Mesenchymal stem cell (in vitro differentiated cells and primary cell): ENCODE measurements at regions not wholly inside any gene's neighbourhood (a gene's known extent, or its start where the extent isn't known, plus 50 kb on each side); places are given as distances from the start of the nearest gene placed in this dataset.

Source experiments
- DNase-seq: peaks from one replicate; pipeline ENCODE4 v3.0.0-alpha.2; 2013
- H2AFZ ChIP-seq: one replicate; pipeline ENCODE4 v1.6.1; 2013; ENCODE audit warnings: low read depth, mild to moderate bottlenecking, control low read depth, inconsistent platforms, low read length, moderate library complexity
- H2AK5ac ChIP-seq: 2 replicates; pipeline ENCODE4 v1.6.1; 2013; ENCODE audit warnings: low read length, moderate library complexity, mild to moderate bottlenecking, inconsistent platforms; ENCODE audit not compliant: severe bottlenecking
- H2BK120ac ChIP-seq: one replicate; pipeline ENCODE4 v1.6.1; 2013; ENCODE audit warnings: low read depth, mild to moderate bottlenecking, inconsistent platforms, low read length, moderate library complexity
- H2BK12ac ChIP-seq, 2 experiments: one replicate each; pipeline ENCODE4 v1.6.1; 2013; ENCODE audit warnings: inconsistent platforms in 2 of 2, low read length in 2 of 2, mild to moderate bottlenecking in 2 of 2, moderate library complexity in 2 of 2, control low read depth in 1 of 2
- H2BK15ac ChIP-seq: one replicate; pipeline ENCODE4 v1.6.1; 2013; ENCODE audit warnings: mild to moderate bottlenecking, low read depth, inconsistent platforms; ENCODE audit not compliant: poor library complexity, severe bottlenecking
- H2BK5ac ChIP-seq: 2 replicates; pipeline ENCODE4 v1.6.1; 2013; ENCODE audit warnings: low read depth, mild to moderate bottlenecking, low read length, control low read depth, inconsistent platforms; ENCODE audit not compliant: poor library complexity, severe bottlenecking
- H3K14ac ChIP-seq, 2 experiments: one replicate each; pipeline ENCODE4 v1.6.1; 2013; ENCODE audit warnings: inconsistent platforms in 2 of 2, low read length in 2 of 2, control low read depth in 1 of 2, mild to moderate bottlenecking in 1 of 2, moderate library complexity in 1 of 2
- H3K18ac ChIP-seq, 2 experiments: one replicate each; pipeline ENCODE4 v1.6.1; 2013; ENCODE audit warnings: inconsistent platforms in 2 of 2, low read length in 2 of 2, control low read depth in 1 of 2, low read depth in 1 of 2, mild to moderate bottlenecking in 1 of 2
- H3K23ac ChIP-seq, 2 experiments: one replicate each; pipeline ENCODE4 v1.6.1; 2013; ENCODE audit warnings: inconsistent platforms in 2 of 2, low read length in 2 of 2, mild to moderate bottlenecking in 2 of 2, moderate library complexity in 2 of 2, control low read depth in 1 of 2
- H3K27ac ChIP-seq: 2 replicates; pipeline ENCODE4 v1.5.1; 2013; ENCODE audit warnings: mild to moderate bottlenecking, moderate library complexity, low read length, control low read depth, inconsistent platforms; ENCODE audit not compliant: poor library complexity, severe bottlenecking
- H3K27me3 ChIP-seq, 2 experiments: 2 replicates each; pipeline versions ENCODE4 v1.6.1 to v1.7.0; 2013; ENCODE audit warnings: low read length in 2 of 2, mild to moderate bottlenecking in 2 of 2, moderate library complexity in 2 of 2, control low read depth in 1 of 2, inconsistent platforms in 1 of 2; ENCODE audit not compliant: control insufficient read depth in 1 of 2, insufficient read depth in 1 of 2
- H3K36me3 ChIP-seq, 2 experiments: 2 replicates each; pipeline versions ENCODE4 v1.6.1 to v1.7.0; 2013; ENCODE audit warnings: low read length in 2 of 2, control low read depth in 1 of 2, inconsistent platforms in 1 of 2, low read depth in 1 of 2, mild to moderate bottlenecking in 1 of 2; ENCODE audit not compliant: insufficient read depth in 2 of 2, control insufficient read depth in 1 of 2
- H3K4ac ChIP-seq, 2 experiments: one replicate each; pipeline ENCODE4 v1.6.1; 2013; ENCODE audit warnings: inconsistent platforms in 2 of 2, low read length in 2 of 2, mild to moderate bottlenecking in 2 of 2, moderate library complexity in 2 of 2, control low read depth in 1 of 2, low read depth in 1 of 2
- H3K4me1 ChIP-seq: 2 replicates; pipeline ENCODE4 v1.6.1; 2013; ENCODE audit warnings: low read depth, low read length, control low read depth; ENCODE audit not compliant: control insufficient read depth, insufficient read depth
- H3K4me2 ChIP-seq: 2 replicates; pipeline ENCODE4 v1.6.1; 2013; ENCODE audit warnings: low read length, mild to moderate bottlenecking, inconsistent platforms; ENCODE audit not compliant: poor library complexity, severe bottlenecking
- H3K4me3 ChIP-seq, 2 experiments: 2 replicates each; pipeline versions ENCODE4 v1.5.1 to v1.7.0; 2013; ENCODE audit warnings: low read length in 2 of 2, mild to moderate bottlenecking in 2 of 2, control low read depth in 1 of 2, low read depth in 1 of 2; ENCODE audit not compliant: insufficient read depth in 1 of 2
- H3K79me1 ChIP-seq: replicated peaks from 2 replicates; pipeline ENCODE4 v1.6.1; 2013; ENCODE audit warnings: mild to moderate bottlenecking, control low read depth, low read length, inconsistent platforms; ENCODE audit not compliant: poor library complexity, severe bottlenecking
- H3K9ac ChIP-seq: 2 replicates; pipeline ENCODE4 v1.7.0; 2013; ENCODE audit warnings: mild to moderate bottlenecking, low read length, moderate library complexity
- H3K9me3 ChIP-seq: 2 replicates; pipeline ENCODE4 v1.7.0; 2013; ENCODE audit warnings: mild to moderate bottlenecking, low read length; ENCODE audit not compliant: control insufficient read depth
- H4K8ac ChIP-seq: one replicate; pipeline ENCODE4 v1.6.1; 2013; ENCODE audit warnings: inconsistent platforms, mild to moderate bottlenecking, low read length, moderate library complexity
- H4K91ac ChIP-seq: one replicate; pipeline ENCODE4 v1.6.1; 2013; ENCODE audit warnings: mild to moderate bottlenecking, low read length, inconsistent platforms
- WGBS: methylation state at CpG from one replicate; pipeline ENCODE4 v1.1.7; 2013; ENCODE audit warnings: mixed read lengths; 5-methylcytosine and 5-hydroxymethylcytosine counted together

DNA sequence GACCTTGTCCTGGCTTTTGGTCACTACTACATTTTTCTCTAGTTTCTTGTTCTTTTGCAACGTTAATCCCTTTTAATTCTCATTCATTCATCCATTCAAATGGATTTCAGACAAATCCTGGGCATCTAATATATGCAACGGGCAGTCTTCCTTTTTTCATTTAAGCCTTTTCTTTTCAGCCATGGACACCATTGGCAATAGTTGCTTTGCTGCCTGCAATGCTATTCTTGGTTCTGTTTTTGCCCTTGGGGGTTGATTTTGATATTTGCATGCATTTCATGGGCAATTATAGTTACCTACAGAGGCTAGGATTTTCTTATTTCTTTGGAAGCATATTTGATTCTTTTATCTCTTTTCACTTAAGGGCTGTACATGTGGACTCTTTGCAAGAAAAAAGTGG is 180.5 kb upstream of the ARX start:
- Histone ChIP-seq H2AK5ac (no peak overlapping the region), H3K4me1 (no peaks in the 10 kb centered on the region), H3K4me2 (no peak overlapping the region), H3K23ac (no peak overlapping the region), H4K91ac (no peak overlapping the region), H3K36me3 (no peaks in the 10 kb centered on the region), H3K18ac (no peak overlapping the region), H2AFZ (no peak overlapping the region), H2BK5ac (no peak overlapping the region), H4K8ac (no peak overlapping the region), H3K4ac (no peak overlapping the region), H3K27ac (no peak overlapping the region), H2BK12ac (no peak overlapping the region), H3K14ac (no peak overlapping the region), H3K9ac (no peak overlapping the region), H3K9me3 (no peaks in the 10 kb centered on the region), H2BK15ac (no peak overlapping the region), H3K4me3 (no peak overlapping the region), H3K27me3 (no peaks in the 10 kb centered on the region), H2BK120ac (no peak overlapping the region), H3K79me1 (no peaks in the 10 kb centered on the region)
- 37% methylated on average over 2 of the region's 2 CpGs for WGBS
- DNase-seq = no peak

DNA sequence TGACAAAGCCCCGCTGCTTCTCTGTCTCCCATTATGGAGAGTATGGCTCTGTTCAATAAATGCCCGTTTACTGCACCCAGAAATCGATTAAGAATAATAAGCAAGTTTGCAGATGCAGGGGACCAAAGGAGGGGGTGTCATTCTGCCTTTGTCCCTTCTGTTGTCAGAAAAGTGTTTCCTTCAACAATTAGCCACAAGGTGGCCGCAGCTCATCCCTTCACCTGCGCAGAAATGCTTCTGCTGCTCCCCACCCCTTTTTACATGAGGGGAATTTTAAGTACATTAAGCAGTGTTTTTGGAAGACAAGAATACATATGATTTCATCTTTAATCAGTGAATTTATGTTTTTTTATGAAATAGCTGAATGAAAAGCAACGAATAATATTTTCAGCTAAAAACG is 175.6 kb upstream of the ARX start:
- 56% methylated on average over 5 of the region's 7 CpGs for WGBS
- Histone ChIP-seq H3K27me3 (peaks cover 0 to 4% of the 10 kb centered on the region in 2 experiments), H2AFZ (no peak overlapping the region), H3K4ac (no peak overlapping the region), H3K36me3 (no peaks in the 10 kb centered on the region), H3K9me3 (peaks cover 14% of the 10 kb centered on the region), H2BK5ac (no peak overlapping the region), H4K91ac (no peak overlapping the region), H4K8ac (no peak overlapping the region), H2BK120ac (no peak overlapping the region), H3K4me3 (no peak overlapping the region), H3K4me2 (no peak overlapping the region), H2AK5ac (no peak overlapping the region), H2BK12ac (no peak overlapping the region), H3K23ac (no peak overlapping the region), H3K79me1 (no peaks in the 10 kb centered on the region), H3K14ac (no peak overlapping the region), H2BK15ac (no peak overlapping the region), H3K4me1 (no peaks in the 10 kb centered on the region), H3K18ac (no peak overlapping the region), H3K27ac (no peak overlapping the region), H3K9ac (no peak overlapping the region)
- no peak for DNase-seq

DNA sequence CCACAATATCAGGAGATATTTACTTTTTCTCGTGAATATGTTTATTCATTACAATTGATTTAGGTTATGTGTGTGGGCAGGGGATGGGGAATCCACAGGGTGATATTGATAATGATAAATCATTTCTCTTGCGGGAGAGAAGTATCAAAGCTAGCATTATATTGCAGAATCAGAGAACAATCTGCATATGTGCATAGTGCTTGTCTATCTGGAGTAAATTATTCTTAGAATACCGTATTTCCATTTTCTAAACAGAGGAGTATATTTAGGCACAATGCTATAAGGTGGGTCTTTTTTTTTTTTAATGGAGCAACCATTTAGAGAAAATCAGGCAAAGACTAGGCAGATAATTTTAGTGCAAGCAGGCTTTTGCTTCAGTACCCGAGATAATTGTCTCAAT is 166.0 kb upstream of the ARX start:
- Histone ChIP-seq H3K27me3 (peaks cover 0 to 9% of the 10 kb centered on the region in 2 experiments), H3K14ac (no peak overlapping the region), H3K4ac (no peak overlapping the region), H2BK12ac (no peak overlapping the region), H3K18ac (no peak overlapping the region), H2BK120ac (no peak overlapping the region), H2AFZ (no peak overlapping the region), H2BK15ac (no peak overlapping the region), H3K4me1 (no peaks in the 10 kb centered on the region), H3K79me1 (no peaks in the 10 kb centered on the region), H3K4me3 (no peak overlapping the region), H3K9me3 (peaks cover under 1% of the 10 kb centered on the region), H3K36me3 (no peaks in the 10 kb centered on the region), H4K8ac (no peak overlapping the region), H3K9ac (no peak overlapping the region), H4K91ac (no peak overlapping the region), H3K4me2 (no peak overlapping the region), H3K27ac (no peak overlapping the region), H2AK5ac (no peak overlapping the region), H3K23ac (no peak overlapping the region), H2BK5ac (no peak overlapping the region)
- no peak for DNase-seq
- WGBS = 89% methylated on average over 2 of the region's 4 CpGs

DNA sequence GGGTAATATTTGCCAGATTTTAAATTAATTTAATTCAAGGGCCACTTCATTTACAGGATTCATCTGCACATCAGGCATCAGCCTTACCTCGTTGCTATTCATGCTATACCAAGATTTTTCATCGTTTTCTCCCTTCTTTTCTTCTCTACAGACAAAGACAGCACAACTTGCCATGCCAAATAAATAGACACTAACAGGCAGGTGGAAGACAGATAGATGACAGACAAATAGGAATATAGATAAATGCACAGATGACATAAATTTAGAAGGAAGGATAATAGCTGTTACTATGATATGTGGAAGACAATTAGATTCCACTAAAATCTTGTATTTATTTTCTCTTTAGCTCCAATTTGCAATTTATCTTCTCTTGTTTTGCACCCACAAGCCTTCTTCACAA is 164.5 kb upstream of the ARX start:
- no peak overlapping the region for H3K4me2 ChIP-seq
- DNase-seq = no peak

More for the DNA sequence above, 164.5 kb upstream of the ARX start:
- no peak overlapping the region for H2BK120ac ChIP-seq
- no peak overlapping the region for H2BK5ac ChIP-seq
- H2AFZ ChIP-seq = no peak overlapping the region
- no peak overlapping the region for H2BK12ac ChIP-seq
- H3K36me3 ChIP-seq = no peaks in the 10 kb centered on the region
- no peak overlapping the region for H3K14ac ChIP-seq
- H3K4ac ChIP-seq = no peak overlapping the region
- no peaks in the 10 kb centered on the region for H3K79me1 ChIP-seq
- H3K4me3 ChIP-seq = no peak overlapping the region
- peaks cover 0 to 18% of the 10 kb centered on the region in 2 experiments for H3K27me3 ChIP-seq
- H3K9ac ChIP-seq = no peak overlapping the region
- H3K27ac ChIP-seq = no peak overlapping the region
- WGBS = no CpG with 5 or more reads among the region's 2 CpGs
- no peak overlapping the region for H3K18ac ChIP-seq
- H2BK15ac ChIP-seq = no peak overlapping the region
- H3K9me3 ChIP-seq = no peaks in the 10 kb centered on the region
- H4K8ac ChIP-seq = no peak overlapping the region
- no peaks in the 10 kb centered on the region for H3K4me1 ChIP-seq
- H3K23ac ChIP-seq = no peak overlapping the region
- no peak overlapping the region for H2AK5ac ChIP-seq
- H4K91ac ChIP-seq = no peak overlapping the region
